HG03354 (cell line): ENCODE measurements at regions not wholly inside any gene's neighbourhood (a gene's known extent, or its start where the extent isn't known, plus 50 kb on each side); places are given as distances from the start of the nearest gene placed in this dataset.

Source experiments
- ATAC-seq: cut with Tn5 transposase; IDR thresholded peaks from one replicate; pipeline ENCODE4 v1.9.1; 2021; ENCODE audit warnings: mild to moderate bottlenecking; ENCODE audit not compliant: unreplicated experiment, poor library complexity, severe bottlenecking

- no peak for ATAC-seq
Measured at GRCh38 chr1:29673669-29674626, 437.6 kb downstream of the PTPRU start.

DNA sequence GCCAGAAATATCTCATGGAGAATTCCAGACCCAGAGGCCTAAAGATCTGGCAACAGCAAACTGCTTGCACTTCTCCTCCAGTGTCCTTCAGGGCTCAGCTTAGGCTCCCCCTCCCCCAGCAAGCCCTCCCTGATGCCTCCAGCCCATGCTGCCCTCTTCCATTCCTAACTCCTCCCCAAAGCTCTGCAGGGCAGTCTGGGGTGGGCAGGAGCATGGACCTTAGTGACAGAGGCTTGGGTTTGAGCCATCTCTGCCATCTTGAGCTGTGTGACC is 436.8 kb downstream of the PTPRU start:
- no peak for ATAC-seq

GRCh38 chr1:29672416-29673227 is 436.3 kb downstream of the PTPRU start:
- ATAC-seq = no peak

- no peak for ATAC-seq
Measured at GRCh38 chr1:29671446-29672356, 435.4 kb downstream of the PTPRU start.

- no peak for ATAC-seq
Measured at GRCh38 chr1:29670752-29671151, 434.4 kb downstream of the PTPRU start.

DNA sequence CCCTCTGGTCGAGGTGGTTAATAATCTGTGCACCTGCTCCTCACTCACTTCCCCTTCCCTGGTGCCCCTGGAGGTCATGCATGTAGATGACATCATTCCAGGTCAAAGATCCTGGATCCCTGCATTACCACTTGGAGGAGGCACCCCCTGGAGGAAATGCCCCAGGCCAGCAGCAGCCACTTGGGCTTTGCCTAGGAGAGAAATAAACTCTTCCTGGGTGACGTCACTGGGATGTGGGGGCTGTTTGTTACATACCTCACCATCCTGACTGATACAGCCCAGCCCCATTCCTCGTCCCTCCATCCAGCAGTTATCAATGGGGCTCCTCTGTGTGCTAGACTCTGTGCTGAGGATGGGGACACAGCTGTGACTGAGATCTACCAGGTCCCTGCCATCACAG is 433.6 kb downstream of the PTPRU start:
- ATAC-seq = no peak

GRCh38 chr1:29669158-29669871 is 433.0 kb downstream of the PTPRU start:
- ATAC-seq = no peak

- ATAC-seq = no peak
Measured at GRCh38 chr1:29668551-29669157, 432.3 kb downstream of the PTPRU start.

DNA sequence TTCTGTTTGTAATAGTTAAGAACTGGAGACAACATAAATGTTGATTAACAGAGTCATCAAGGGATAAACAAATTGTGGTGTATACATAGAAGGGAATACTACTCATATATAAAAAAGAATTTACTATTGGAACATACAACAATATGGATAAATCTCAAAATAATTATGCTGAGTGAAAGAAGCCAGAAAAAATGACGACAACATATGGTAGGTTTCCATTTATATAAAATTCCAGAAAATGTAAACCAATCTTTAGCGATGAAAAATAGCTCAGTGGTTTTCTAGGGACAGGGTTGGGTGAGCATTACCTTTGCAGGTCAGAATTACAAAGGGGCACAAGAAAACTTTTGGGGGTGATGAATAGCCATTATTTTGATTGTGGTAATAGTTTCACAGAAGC is 431.6 kb downstream of the PTPRU start:
- no peak for ATAC-seq

GRCh38 chr1:29664711-29665110 is 428.4 kb downstream of the PTPRU start:
- no peak for ATAC-seq

- ATAC-seq = no peak
Measured at GRCh38 chr1:29658688-29659087, 422.4 kb downstream of the PTPRU start.

DNA sequence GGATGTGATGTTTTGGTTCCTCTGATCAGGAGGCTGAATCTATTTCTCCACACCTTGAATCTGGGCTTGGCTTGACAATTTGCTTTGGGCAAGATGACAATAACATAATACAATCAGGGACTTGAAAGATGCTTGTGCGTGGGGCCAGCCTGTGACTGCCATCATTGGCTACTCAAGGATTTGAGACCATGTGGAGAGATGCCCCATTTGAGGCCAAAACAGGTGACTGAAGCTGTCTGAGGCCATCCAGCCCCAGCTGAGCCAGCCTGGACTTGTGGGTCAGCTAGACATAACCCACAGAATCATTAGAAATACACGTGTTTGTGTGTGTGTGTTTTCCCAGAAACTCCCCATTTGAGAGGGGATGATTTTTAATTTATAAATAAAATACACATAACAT is 421.5 kb downstream of the PTPRU start:
- ATAC-seq = no peak

DNA sequence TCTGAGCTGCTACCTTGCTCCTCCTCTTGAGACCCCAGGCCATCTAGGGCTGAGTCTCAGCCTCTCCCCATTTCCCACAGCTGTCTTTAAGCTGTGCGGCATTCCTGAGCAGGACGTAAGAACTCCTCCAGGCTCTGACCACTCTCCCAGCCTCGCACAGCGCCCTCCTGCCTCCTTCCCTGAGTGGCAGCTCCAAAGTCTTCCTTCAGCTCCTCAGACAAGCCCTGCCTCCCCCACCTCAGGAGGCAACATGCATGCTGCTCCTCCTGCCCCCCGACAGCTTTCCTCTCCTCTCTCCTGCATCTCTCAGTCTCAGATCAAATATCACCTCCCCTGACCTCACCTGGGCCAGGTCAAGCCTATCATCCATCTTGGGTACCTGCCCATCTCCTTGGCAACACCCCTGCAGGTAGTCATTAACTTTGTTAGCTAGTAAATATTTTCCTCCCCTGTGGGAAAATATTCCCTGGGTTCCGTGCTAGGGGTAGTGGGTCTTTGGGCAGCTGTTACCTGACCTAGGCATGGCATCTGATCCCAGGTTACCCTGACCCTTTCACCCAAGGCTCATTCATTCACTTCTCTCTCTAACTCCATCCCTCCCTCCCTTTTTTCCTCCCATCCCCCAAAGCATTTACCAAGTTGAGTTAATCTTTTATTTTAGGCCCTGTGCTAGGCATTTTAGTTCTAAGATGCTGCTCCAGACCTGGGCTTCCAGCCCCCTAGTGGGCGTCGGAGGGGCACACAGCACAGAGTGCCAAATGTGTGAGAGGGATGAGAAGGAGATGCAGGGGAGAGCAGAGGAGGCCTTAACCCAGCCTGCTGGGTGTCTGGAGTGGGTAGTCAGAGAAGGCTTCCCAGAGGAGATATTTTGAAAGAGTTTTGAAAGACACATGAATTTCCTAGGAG is 419.9 kb downstream of the PTPRU start:
- no peak for ATAC-seq

GRCh38 chr1:29655145-29655544 is 418.8 kb downstream of the PTPRU start:
- no peak for ATAC-seq

GRCh38 chr1:29653886-29654450 is 417.6 kb downstream of the PTPRU start:
- no peak for ATAC-seq

DNA sequence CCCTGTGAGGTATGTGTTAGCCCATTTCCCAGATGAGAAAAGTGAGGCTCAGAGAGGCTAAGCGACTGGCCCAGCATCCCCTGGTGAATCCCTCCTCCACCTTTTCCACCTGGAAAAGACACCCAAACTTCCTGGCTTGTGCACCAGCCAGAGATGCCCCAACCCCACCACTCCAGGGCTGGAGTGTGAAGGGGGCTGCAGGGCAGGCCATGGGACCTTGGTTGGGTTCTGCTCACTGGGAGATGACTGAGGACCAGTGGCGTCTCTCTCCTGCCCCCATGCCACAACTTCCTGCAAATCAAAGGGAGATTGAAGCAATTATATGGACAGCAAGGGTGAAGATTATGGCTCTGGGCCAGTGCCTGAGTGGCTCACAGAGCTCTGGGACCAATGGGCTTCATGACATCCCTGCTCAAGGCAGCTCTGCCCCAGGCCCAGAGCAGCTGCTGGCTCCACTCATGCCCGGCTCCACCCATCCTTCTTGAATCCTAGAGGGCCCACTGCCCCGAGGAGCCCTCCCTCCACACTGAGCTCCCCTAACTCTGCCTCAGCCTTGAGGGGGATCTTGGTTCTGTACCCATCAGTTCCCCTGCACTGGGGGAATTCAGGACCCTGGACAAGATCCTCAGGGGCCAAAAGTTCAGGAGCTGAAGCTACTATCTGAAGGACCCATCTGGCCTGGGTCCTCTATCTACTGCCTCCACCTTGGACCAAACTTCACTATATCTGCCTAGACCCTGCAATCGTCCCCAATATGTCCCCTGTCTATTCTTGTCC is 416.9 kb downstream of the PTPRU start:
- ATAC-seq = no peak
